ENCODE measurements at regions not wholly inside any gene's neighbourhood (a gene's known extent, or its start where the extent isn't known, plus 50 kb on each side); places are given as distances from the start of the nearest gene placed in this dataset.

DNA sequence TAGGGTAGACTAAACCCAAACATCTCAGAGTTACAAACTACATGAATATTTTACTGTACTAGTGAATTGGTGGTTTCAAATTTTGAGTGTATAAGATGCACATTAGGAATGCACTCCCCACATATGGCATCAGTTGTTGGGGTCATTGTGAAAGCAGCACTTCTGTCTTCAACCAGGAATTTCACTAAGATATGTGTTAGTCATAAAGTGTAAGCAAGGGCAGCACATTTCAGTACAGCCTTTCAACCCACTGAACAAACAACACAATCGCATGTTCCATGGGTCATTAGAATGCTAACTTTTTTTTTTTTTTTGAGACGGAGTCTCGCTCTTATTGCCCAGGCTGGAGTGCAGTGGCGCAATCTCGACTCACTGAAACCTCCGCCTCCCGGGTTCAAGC, 164.1 kb upstream of the MAP2 start:
- TF ChIP-seq, protein P1, sequence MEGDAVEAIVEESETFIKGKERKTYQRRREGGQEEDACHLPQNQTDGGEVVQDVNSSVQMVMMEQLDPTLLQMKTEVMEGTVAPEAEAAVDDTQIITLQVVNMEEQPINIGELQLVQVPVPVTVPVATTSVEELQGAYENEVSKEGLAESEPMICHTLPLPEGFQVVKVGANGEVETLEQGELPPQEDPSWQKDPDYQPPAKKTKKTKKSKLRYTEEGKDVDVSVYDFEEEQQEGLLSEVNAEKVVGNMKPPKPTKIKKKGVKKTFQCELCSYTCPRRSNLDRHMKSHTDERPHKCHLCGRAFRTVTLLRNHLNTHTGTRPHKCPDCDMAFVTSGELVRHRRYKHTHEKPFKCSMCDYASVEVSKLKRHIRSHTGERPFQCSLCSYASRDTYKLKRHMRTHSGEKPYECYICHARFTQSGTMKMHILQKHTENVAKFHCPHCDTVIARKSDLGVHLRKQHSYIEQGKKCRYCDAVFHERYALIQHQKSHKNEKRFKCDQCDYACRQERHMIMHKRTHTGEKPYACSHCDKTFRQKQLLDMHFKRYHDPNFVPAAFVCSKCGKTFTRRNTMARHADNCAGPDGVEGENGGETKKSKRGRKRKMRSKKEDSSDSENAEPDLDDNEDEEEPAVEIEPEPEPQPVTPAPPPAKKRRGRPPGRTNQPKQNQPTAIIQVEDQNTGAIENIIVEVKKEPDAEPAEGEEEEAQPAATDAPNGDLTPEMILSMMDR (IDR thresholded peaks at IDR 0.05): no peak
- TF ChIP-seq POLR2A (IDR thresholded peaks at IDR 0.05): no peak

Data from Peyer's patch (tissue), 4 donors.